Natural killer cell (primary cell): ENCODE measurements at regions not wholly inside any gene's neighbourhood (a gene's known extent, or its start where the extent isn't known, plus 50 kb on each side); places are given as distances from the start of the nearest gene placed in this dataset.

Source experiments
- ATAC-seq, 3 donors: fragments of 150-1000 bp in 2 of 3; fragments of 200-7000 bp in 1 of 3; cut with Tn5 transposase; 1 replicate in 1 of 3; 2 replicates in 2 of 3; pipeline ENCODE4 v1.10.0; 2021; ENCODE audit warnings: mild to moderate bottlenecking in 2 of 3, moderate library complexity in 2 of 3
- DNase-seq, 2 donors: peaks; one replicate each; pipeline versions ENCODE4 v3.0.0 to v3.0.0-alpha.2; 2013 to 2021; ENCODE audit warnings: mixed read lengths in 1 of 2
- H3K27ac ChIP-seq: one replicate; pipeline ENCODE4 v1.5.1; 2013; ENCODE audit warnings: mild to moderate bottlenecking, low read length
- H3K27me3 ChIP-seq: one replicate; pipeline ENCODE4 v1.6.1; 2013; ENCODE audit warnings: low read length; ENCODE audit not compliant: control insufficient read depth, insufficient read depth
- H3K36me3 ChIP-seq: one replicate; pipeline ENCODE4 v1.6.1; 2013; ENCODE audit warnings: low read length; ENCODE audit not compliant: control insufficient read depth, insufficient read depth
- H3K4me1 ChIP-seq: one replicate; pipeline ENCODE4 v1.6.1; 2013; ENCODE audit warnings: low read length; ENCODE audit not compliant: control insufficient read depth, insufficient read depth
- H3K4me3 ChIP-seq: one replicate; pipeline ENCODE4 v1.5.1; 2013; ENCODE audit warnings: low read length
- H3K9me3 ChIP-seq: one replicate; pipeline ENCODE4 v1.6.1; 2013; ENCODE audit warnings: low read length; ENCODE audit not compliant: control insufficient read depth, insufficient read depth
- H3K27ac Mint-ChIP-seq, 2 donors: one replicate each; pipeline ENCODE4 v1.8.0; 2022; ENCODE audit warnings: mild to moderate bottlenecking in 2 of 2, mixed read lengths in 2 of 2, moderate library complexity in 1 of 2
- H3K27me3 Mint-ChIP-seq, 2 donors: one replicate each; pipeline ENCODE4 v1.8.0; 2022; ENCODE audit warnings: low read depth in 2 of 2, mixed read lengths in 2 of 2
- H3K36me3 Mint-ChIP-seq: one replicate; pipeline ENCODE4 v1.8.0; 2022; ENCODE audit warnings: mixed read lengths
- H3K4me1 Mint-ChIP-seq, 2 donors: one replicate each; pipeline ENCODE4 v1.8.0; 2022; ENCODE audit warnings: mixed read lengths in 2 of 2
- H3K4me3 Mint-ChIP-seq: one replicate; pipeline ENCODE4 v1.8.0; 2022; ENCODE audit warnings: mild to moderate bottlenecking, moderate library complexity, mixed read lengths
- H3K9me3 Mint-ChIP-seq, 2 donors: one replicate each; pipeline ENCODE4 v1.8.0; 2022; ENCODE audit warnings: mixed read lengths in 2 of 2
- WGBS: methylation state at CpG from one replicate; pipeline ENCODE4 v1.1.7; 2013; ENCODE audit warnings: missing lambda C conversion rate; ENCODE audit not compliant: insufficient coverage; 5-methylcytosine and 5-hydroxymethylcytosine counted together
- intact Hi-C: fragments of 100-400 bp; cut with micrococcal nuclease; formaldehyde crosslinking; loops from one replicate; pipeline ENCODE4 v1.14.2; 2022
- TF ChIP-seq, protein P1 (sequence below): fragments of 200-600 bp; IDR thresholded peaks from one replicate; pipeline ENCODE4 v1.8.0; 2022; ENCODE audit warnings: antibody characterized with exemption

DNA sequence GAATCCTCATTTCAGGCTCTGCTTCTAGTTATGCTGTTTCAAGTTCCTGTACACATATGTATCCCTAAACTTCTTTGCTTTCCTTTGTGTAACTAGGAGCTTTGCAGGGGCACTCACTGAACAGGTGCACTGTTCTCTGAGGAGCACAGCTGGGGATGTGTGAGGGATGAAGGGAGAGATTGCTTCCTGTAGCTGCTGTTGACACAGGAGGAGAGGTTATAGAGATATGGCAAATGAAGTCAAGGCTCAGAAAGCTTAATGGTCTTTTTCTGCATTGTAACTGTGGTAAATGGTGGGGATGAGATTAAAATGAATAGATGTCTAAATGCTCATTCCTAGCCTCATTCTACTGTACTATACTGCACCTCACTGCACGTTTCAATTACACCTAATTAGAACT lies 454.3 kb downstream of the BTBD3 start:
- Histone ChIP-seq H3K36me3 (no peaks in the 10 kb centered on the region), H3K4me3 (no peak overlapping the region), H3K4me1 (no peaks in the 10 kb centered on the region), H3K9me3 (no peaks in the 10 kb centered on the region), H3K27me3 (no peaks in the 10 kb centered on the region), H3K27ac (no peak overlapping the region)
- WGBS: 13% methylated on average over 1 of the region's 1 CpG
- Mint-ChIP-seq H3K27ac (no peak overlapping the region), H3K4me3 (no peak overlapping the region), H3K4me1 (no peaks in the 10 kb centered on the region), H3K27me3 (no peaks in the 10 kb centered on the region), H3K9me3 (peaks cover 4 to 15% of the 10 kb centered on the region in 2 donors), H3K36me3 (no peaks in the 10 kb centered on the region)
- TF ChIP-seq, protein P1, sequence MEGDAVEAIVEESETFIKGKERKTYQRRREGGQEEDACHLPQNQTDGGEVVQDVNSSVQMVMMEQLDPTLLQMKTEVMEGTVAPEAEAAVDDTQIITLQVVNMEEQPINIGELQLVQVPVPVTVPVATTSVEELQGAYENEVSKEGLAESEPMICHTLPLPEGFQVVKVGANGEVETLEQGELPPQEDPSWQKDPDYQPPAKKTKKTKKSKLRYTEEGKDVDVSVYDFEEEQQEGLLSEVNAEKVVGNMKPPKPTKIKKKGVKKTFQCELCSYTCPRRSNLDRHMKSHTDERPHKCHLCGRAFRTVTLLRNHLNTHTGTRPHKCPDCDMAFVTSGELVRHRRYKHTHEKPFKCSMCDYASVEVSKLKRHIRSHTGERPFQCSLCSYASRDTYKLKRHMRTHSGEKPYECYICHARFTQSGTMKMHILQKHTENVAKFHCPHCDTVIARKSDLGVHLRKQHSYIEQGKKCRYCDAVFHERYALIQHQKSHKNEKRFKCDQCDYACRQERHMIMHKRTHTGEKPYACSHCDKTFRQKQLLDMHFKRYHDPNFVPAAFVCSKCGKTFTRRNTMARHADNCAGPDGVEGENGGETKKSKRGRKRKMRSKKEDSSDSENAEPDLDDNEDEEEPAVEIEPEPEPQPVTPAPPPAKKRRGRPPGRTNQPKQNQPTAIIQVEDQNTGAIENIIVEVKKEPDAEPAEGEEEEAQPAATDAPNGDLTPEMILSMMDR: no peak
- intact Hi-C loops: no loop called here
- no peak for ATAC-seq
- no peak for DNase-seq

DNA sequence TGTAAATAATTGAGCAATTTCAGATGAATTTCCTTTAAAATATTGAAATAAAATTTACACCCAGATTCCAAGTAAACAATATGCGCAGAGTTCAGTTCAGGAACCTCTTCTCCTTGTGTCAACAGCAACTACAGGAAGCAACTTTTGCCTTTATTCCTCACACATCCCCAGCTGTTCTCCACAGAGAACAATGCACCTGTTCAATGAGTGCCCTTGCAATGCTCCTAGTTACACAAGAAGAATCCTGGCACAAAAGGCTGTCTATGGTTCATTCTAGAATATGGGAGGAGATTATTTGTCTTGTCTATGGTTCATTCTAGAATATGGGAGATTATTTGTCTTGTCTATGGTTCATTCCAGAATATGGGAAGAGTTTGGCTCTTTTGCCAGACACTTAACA lies 454.9 kb downstream of the BTBD3 start:
- WGBS: 79% methylated on average over 1 of the region's 1 CpG
- Mint-ChIP-seq H3K27ac (no peak overlapping the region), H3K4me1 (no peaks in the 10 kb centered on the region), H3K36me3 (no peaks in the 10 kb centered on the region), H3K9me3 (peaks cover 4 to 15% of the 10 kb centered on the region in 2 donors), H3K4me3 (no peak overlapping the region), H3K27me3 (no peaks in the 10 kb centered on the region)
- Histone ChIP-seq H3K27ac (no peak overlapping the region), H3K4me3 (no peak overlapping the region), H3K9me3 (no peaks in the 10 kb centered on the region), H3K27me3 (no peaks in the 10 kb centered on the region), H3K36me3 (no peaks in the 10 kb centered on the region), H3K4me1 (no peaks in the 10 kb centered on the region)
- TF ChIP-seq, protein P1: no peak
- no peak for ATAC-seq
- intact Hi-C loops: no loop called here
- DNase-seq: no peak

DNA sequence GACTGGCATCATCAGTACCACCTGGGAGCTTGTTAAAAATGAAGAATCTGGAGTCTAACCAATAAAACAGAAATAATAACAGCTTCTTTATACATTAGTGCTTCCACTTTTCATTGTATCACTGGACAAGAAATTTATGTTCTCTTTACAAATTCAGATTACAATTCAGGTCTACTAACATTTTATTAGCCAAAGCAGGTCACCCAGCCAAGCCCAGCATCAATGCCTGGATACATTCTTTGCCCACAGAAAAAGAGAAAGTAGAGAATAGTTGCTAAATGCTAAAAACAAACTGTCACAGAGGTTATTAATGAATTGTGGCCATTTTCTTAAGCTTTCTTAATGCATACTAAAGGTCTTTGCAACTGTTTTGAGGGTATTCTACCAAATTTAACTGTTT lies 458.3 kb downstream of the BTBD3 start:
- no peak overlapping the region for H3K4me3 Mint-ChIP-seq
- no peaks in the 10 kb centered on the region for H3K4me1 ChIP-seq
- no peak overlapping the region for H3K27ac ChIP-seq
- TF ChIP-seq, protein P1: no peak
- H3K27me3 Mint-ChIP-seq: no peaks in the 10 kb centered on the region
- DNase-seq (no peak), ATAC-seq (no peak)
- H3K4me1 Mint-ChIP-seq: no peaks in the 10 kb centered on the region
- no peaks in the 10 kb centered on the region for H3K27me3 ChIP-seq
- no peaks in the 10 kb centered on the region for H3K36me3 ChIP-seq
- no peak overlapping the region for H3K27ac Mint-ChIP-seq
- H3K9me3 Mint-ChIP-seq: peaks cover 9 to 11% of the 10 kb centered on the region in 2 donors
- H3K9me3 ChIP-seq: no peaks in the 10 kb centered on the region
- intact Hi-C loops: no loop called here
- peaks cover 9% of the 10 kb centered on the region for H3K36me3 Mint-ChIP-seq
- no peak overlapping the region for H3K4me3 ChIP-seq

DNA sequence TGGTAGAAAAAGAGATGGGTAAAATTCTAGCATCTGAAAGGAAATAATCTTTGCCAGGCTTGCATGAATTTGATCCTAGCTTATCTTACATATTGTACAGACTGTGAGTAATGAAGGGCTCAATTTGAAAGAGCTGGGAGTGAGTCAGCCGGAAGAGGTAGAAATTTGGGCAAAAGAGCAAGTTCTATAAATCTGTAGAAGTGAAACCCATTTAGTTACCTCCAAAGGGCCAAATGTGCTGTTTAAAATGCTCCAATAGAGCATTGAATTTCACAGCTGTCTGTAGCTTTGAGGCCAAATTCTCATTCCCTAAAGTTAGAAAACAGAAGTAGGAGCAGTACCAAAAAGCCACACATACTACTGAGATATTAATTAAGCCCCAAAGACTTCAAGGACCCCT lies 466.1 kb downstream of the BTBD3 start:
- no peak overlapping the region for H3K4me3 ChIP-seq
- H3K9me3 Mint-ChIP-seq: peaks cover 5 to 11% of the 10 kb centered on the region in 2 donors
- H3K9me3 ChIP-seq: no peaks in the 10 kb centered on the region
- H3K27me3 Mint-ChIP-seq: no peaks in the 10 kb centered on the region
- H3K36me3 Mint-ChIP-seq: peaks cover 9% of the 10 kb centered on the region
- H3K4me1 ChIP-seq: no peaks in the 10 kb centered on the region
- intact Hi-C loops: no loop called here
- no peak for DNase-seq
- 100% methylated on average over 1 of the region's 1 CpG for WGBS
- no peaks in the 10 kb centered on the region for H3K27me3 ChIP-seq
- no peak overlapping the region for H3K27ac ChIP-seq
- ATAC-seq: no peak
- H3K4me1 Mint-ChIP-seq: no peaks in the 10 kb centered on the region
- H3K27ac Mint-ChIP-seq: no peak overlapping the region
- no peak overlapping the region for H3K4me3 Mint-ChIP-seq
- H3K36me3 ChIP-seq: no peaks in the 10 kb centered on the region
- TF ChIP-seq, protein P1: no peak
